DOHH2 (cell line): ENCODE measurements at regions not wholly inside any gene's neighbourhood (a gene's known extent, or its start where the extent isn't known, plus 50 kb on each side); places are given as distances from the start of the nearest gene placed in this dataset.
"Not testable (repeated sequence)": the region's sequence is repeated elsewhere in the genome, so short reads cannot be mapped to it uniquely, and the experiment has no call there.

Experiments used
- H3F3A ChIP-seq: fragments of 200-600 bp; sonication (generic), shearing (Covaris generic); 2 replicates; pipeline ENCODE4 v1.6.0; 2016; ENCODE audit warnings: antibody characterized with exemption, mild to moderate bottlenecking; ENCODE audit not compliant: control insufficient read depth, insufficient read depth
- H3K27ac ChIP-seq: fragments of 200-600 bp; sonication (generic); 2 replicates; pipeline ENCODE4 v1.5.1; 2014; ENCODE audit warnings: low read depth, mild to moderate bottlenecking, low read length, moderate library complexity
- H3K27me3 ChIP-seq: fragments of 200-600 bp; sonication (generic); 2 replicates; pipeline ENCODE4 v1.6.1; 2014; ENCODE audit warnings: mild to moderate bottlenecking, low read length, mixed read lengths; ENCODE audit not compliant: control insufficient read depth
- H3K36me3 ChIP-seq: fragments of 200-600 bp; sonication (generic); 2 replicates; pipeline ENCODE4 v1.6.1; 2014; ENCODE audit warnings: mild to moderate bottlenecking, low read length, moderate library complexity, mixed read lengths; ENCODE audit not compliant: control insufficient read depth
- H3K4me1 ChIP-seq: fragments of 200-600 bp; sonication (generic); 2 replicates; pipeline ENCODE4 v1.6.1; 2014; ENCODE audit warnings: mild to moderate bottlenecking, low read length, mixed read lengths; ENCODE audit not compliant: control insufficient read depth
- H3K4me2 ChIP-seq: fragments of 200-600 bp; sonication (generic); 2 replicates; pipeline ENCODE4 v1.6.0; 2014; ENCODE audit warnings: mild to moderate bottlenecking, low read length, moderate library complexity
- H3K4me3 ChIP-seq: fragments of 200-600 bp; sonication (generic); 2 replicates; pipeline ENCODE4 v1.5.1; 2014; ENCODE audit warnings: mild to moderate bottlenecking, low read length, mixed read lengths
- H3K79me2 ChIP-seq: fragments of 200-600 bp; sonication (generic); 2 replicates; pipeline ENCODE4 v1.6.1; 2014; ENCODE audit warnings: mild to moderate bottlenecking, low read length, mixed read lengths; ENCODE audit not compliant: control insufficient read depth
- H3K9me2 ChIP-seq: fragments of 200-600 bp; sonication (generic); replicated peaks from 2 replicates; pipeline ENCODE4 v1.6.1; 2014; ENCODE audit warnings: mild to moderate bottlenecking, low read length, mixed read lengths; ENCODE audit not compliant: control insufficient read depth
- H3K9me3 ChIP-seq: fragments of 200-600 bp; sonication (generic); 2 replicates; pipeline ENCODE4 v1.6.1; 2014; ENCODE audit warnings: antibody characterized with exemption, low read length, mixed read lengths; ENCODE audit not compliant: control insufficient read depth, insufficient read depth
- H4K20me1 ChIP-seq: fragments of 200-600 bp; sonication (generic); 2 replicates; pipeline ENCODE4 v1.6.0; 2014; ENCODE audit warnings: low read depth, mild to moderate bottlenecking, antibody characterized with exemption, low read length, moderate library complexity; ENCODE audit not compliant: control insufficient read depth, insufficient read depth
- EZH2phosphoT487 ChIP-seq: fragments of 200-600 bp; sonication (generic); IDR thresholded peaks from 2 replicates; pipeline ENCODE4 v1.6.1; 2017; ENCODE audit warnings: borderline replicate concordance, mild to moderate bottlenecking, antibody characterized with exemption, low read length, moderate library complexity, mixed read lengths
- TF ChIP-seq, protein P1 (sequence below): fragments of 200-600 bp; sonication (generic); IDR thresholded peaks from one replicate; pipeline ENCODE4 v1.5.1; 2014; ENCODE audit warnings: antibody characterized with exemption, mild to moderate bottlenecking, low read depth, low read length; ENCODE audit not compliant: poor library complexity, severe bottlenecking

DNA sequence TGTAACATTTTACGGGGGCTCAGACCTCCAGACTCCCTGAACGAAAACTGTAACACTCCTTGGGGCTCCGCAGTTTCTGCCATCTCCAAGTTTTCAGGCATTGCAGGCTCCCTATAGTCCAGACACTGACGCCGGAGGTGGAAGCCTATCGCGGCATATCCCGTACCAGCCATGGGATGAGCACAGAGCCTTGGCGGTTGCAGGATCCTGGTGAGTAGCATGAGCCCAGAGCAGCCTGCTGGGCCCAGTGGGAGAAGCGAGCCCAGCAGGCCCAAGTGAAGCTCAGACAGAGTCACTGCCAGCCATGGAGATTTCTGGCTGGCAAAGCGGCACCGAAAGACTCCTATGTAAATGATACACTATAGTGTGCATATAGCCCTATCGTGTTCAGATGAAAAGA lies 446.8 kb downstream of the COL11A1 start:
- Histone ChIP-seq H3K36me3 (no peaks in the 10 kb centered on the region), H3F3A (no peaks in the 10 kb centered on the region), H3K27me3 (no peaks in the 10 kb centered on the region), H3K4me2 (no peak overlapping the region), H3K9me3 (no peaks in the 10 kb centered on the region), H3K9me2 (no peaks in the 10 kb centered on the region), H3K79me2 (no peaks in the 10 kb centered on the region), H3K27ac (no peak overlapping the region), H3K4me3 (no peak overlapping the region), H4K20me1 (no peaks in the 10 kb centered on the region), H3K4me1 (no peaks in the 10 kb centered on the region)
- no peak for TF ChIP-seq EZH2phosphoT487
- TF ChIP-seq, protein P1, sequence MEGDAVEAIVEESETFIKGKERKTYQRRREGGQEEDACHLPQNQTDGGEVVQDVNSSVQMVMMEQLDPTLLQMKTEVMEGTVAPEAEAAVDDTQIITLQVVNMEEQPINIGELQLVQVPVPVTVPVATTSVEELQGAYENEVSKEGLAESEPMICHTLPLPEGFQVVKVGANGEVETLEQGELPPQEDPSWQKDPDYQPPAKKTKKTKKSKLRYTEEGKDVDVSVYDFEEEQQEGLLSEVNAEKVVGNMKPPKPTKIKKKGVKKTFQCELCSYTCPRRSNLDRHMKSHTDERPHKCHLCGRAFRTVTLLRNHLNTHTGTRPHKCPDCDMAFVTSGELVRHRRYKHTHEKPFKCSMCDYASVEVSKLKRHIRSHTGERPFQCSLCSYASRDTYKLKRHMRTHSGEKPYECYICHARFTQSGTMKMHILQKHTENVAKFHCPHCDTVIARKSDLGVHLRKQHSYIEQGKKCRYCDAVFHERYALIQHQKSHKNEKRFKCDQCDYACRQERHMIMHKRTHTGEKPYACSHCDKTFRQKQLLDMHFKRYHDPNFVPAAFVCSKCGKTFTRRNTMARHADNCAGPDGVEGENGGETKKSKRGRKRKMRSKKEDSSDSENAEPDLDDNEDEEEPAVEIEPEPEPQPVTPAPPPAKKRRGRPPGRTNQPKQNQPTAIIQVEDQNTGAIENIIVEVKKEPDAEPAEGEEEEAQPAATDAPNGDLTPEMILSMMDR: no peak

DNA sequence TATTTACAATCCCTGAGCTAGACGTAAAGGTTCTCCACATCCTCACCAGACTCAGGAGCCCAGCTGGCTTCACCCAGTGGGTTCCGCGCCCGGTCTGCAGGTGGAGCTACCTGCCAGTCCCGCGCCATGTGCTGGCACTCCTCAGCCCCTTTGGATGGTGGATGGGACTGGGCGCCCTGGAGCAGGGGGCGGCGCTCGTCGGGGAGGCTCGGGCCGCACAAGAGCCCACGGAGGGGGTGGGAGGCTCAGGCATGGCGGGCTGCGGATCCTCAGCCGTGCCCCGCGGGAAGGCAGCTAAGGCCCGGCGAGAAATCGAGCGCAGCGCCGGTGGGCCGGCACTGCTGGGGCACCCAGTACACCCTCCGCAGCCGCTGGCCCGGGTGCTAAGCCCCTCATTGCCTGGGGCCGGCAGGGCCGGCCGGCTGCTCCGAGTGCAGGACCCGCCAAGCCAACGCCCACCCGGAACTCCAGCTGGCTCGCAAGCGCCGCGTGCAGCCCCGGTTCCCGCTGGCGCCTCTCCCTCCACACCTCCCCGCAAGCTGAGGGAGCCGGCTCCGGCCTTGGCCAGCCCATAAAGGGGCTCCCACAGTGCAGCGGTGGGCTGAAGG lies 448.3 kb downstream of the COL11A1 start:
- not testable (repeated sequence) for H3K4me3 ChIP-seq, H3K27ac ChIP-seq, H3K79me2 ChIP-seq, H3K9me3 ChIP-seq, H3K4me1 ChIP-seq, H4K20me1 ChIP-seq, H3F3A ChIP-seq, H3K27me3 ChIP-seq, H3K36me3 ChIP-seq, H3K9me2 ChIP-seq, H3K4me2 ChIP-seq

DNA sequence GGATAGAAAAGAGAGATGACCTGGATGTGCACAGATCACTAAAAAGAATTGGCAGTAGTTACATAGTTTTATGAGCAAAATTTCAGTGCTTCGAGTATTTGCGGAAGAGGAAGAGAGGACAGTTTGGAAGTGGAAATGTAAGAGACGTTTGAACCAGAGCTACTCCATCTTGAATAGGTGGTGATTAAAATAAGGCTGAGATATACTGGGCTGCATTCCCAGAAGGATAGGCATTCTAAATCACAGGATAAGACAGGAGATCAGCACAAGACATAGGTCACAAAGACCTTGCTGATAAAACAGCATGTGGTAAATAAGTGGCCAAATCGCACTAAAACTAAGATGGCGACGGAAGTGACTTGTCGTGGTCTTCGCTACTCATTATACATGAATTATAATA lies 453.3 kb downstream of the COL11A1 start:
- no peak overlapping the region for H3K4me2 ChIP-seq

DNA sequence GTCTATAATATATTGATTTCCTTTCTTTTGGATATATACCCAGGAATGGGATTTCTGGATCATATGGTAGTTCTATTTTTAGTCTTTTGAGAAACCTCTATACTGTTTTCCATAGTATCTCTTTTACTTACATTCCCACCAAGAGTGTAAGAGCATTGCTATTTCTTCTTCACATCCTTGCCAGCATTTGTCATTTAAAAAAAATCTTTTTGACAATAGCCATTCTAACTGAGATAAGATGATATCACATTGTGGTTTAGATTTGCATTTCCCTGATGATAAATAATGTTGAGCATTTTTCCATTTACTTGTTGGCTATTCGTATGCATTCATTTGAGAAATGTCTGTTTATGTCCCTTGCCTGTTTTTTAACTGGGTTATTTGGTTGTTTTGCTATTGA lies 467.4 kb downstream of the COL11A1 start:
- H3K9me3 ChIP-seq: no peaks in the 10 kb centered on the region
- no peak for TF ChIP-seq EZH2phosphoT487
- TF ChIP-seq, protein P1: no peak
- no peaks in the 10 kb centered on the region for H3K27me3 ChIP-seq
- H4K20me1 ChIP-seq: no peaks in the 10 kb centered on the region
- no peaks in the 10 kb centered on the region for H3K79me2 ChIP-seq
- H3K4me1 ChIP-seq: no peaks in the 10 kb centered on the region
- no peak overlapping the region for H3K4me2 ChIP-seq
- H3K27ac ChIP-seq: no peak overlapping the region
- H3K9me2 ChIP-seq: no peaks in the 10 kb centered on the region
- no peak overlapping the region for H3K4me3 ChIP-seq
- no peaks in the 10 kb centered on the region for H3K36me3 ChIP-seq
- no peaks in the 10 kb centered on the region for H3F3A ChIP-seq

More for the DNA sequence above, 453.3 kb downstream of the COL11A1 start:
- H3K27ac ChIP-seq: no peak overlapping the region
- no peaks in the 10 kb centered on the region for H3F3A ChIP-seq
- TF ChIP-seq, protein P1: no peak
- TF ChIP-seq EZH2phosphoT487: no peak
- no peaks in the 10 kb centered on the region for H3K9me3 ChIP-seq
- no peaks in the 10 kb centered on the region for H3K9me2 ChIP-seq
- no peaks in the 10 kb centered on the region for H3K36me3 ChIP-seq
- no peak overlapping the region for H3K4me3 ChIP-seq
- H3K27me3 ChIP-seq: no peaks in the 10 kb centered on the region
- H3K4me1 ChIP-seq: no peaks in the 10 kb centered on the region
- no peaks in the 10 kb centered on the region for H4K20me1 ChIP-seq
- H3K79me2 ChIP-seq: no peaks in the 10 kb centered on the region
